Duodenal mucosa (tissue), 2 donors: ENCODE measurements at regions not wholly inside any gene's neighbourhood (a gene's known extent, or its start where the extent isn't known, plus 50 kb on each side); places are given as distances from the start of the nearest gene placed in this dataset.

ENCODE experiments used
- H3K27ac ChIP-seq: one replicate; pipeline ENCODE4 v1.7.0; 2013; ENCODE audit warnings: low read depth, low read length
- H3K27me3 ChIP-seq, 2 donors: one replicate each; pipeline ENCODE4 v1.7.0; 2013; ENCODE audit warnings: low read length in 2 of 2, control low read depth in 1 of 2; ENCODE audit not compliant: insufficient read depth in 2 of 2, control insufficient read depth in 1 of 2
- H3K36me3 ChIP-seq, 2 donors: one replicate each; pipeline ENCODE4 v1.7.0; 2013; ENCODE audit warnings: low read length in 2 of 2, control low read depth in 1 of 2; ENCODE audit not compliant: insufficient read depth in 2 of 2, control insufficient read depth in 1 of 2
- H3K4me1 ChIP-seq, 2 donors: one replicate each; pipeline ENCODE4 v1.7.0; 2013; ENCODE audit warnings: low read length in 2 of 2, control low read depth in 1 of 2; ENCODE audit not compliant: insufficient read depth in 2 of 2, control insufficient read depth in 1 of 2
- H3K4me3 ChIP-seq, 2 donors: one replicate each; pipeline ENCODE4 v1.7.0; 2013; ENCODE audit warnings: low read length in 2 of 2, low read depth in 1 of 2
- H3K9ac ChIP-seq, 2 donors: one replicate each; pipeline ENCODE4 v1.7.0; 2013; ENCODE audit warnings: low read length in 2 of 2, low read depth in 1 of 2
- H3K9me3 ChIP-seq, 2 donors: one replicate each; pipeline ENCODE4 v1.7.0; 2013; ENCODE audit warnings: low read length in 2 of 2, control low read depth in 1 of 2; ENCODE audit not compliant: control insufficient read depth in 1 of 2

- Histone ChIP-seq H3K36me3 (no peaks in the 10 kb centered on the region), H3K27ac (no peak overlapping the region), H3K9me3 (no peaks in the 10 kb centered on the region), H3K4me1 (no peaks in the 10 kb centered on the region), H3K9ac (no peak overlapping the region), H3K4me3 (no peak overlapping the region), H3K27me3 (no peaks in the 10 kb centered on the region)
These were observed 87.1 kb upstream of the KCNA1 start for GRCh38 chr12:4822572-4822971.

GRCh38 chr12:4824380-4824779 is 85.3 kb upstream of the KCNA1 start:
- Histone ChIP-seq H3K4me1 (no peaks in the 10 kb centered on the region), H3K9me3 (no peaks in the 10 kb centered on the region), H3K4me3 (no peak overlapping the region), H3K36me3 (no peaks in the 10 kb centered on the region), H3K27me3 (peaks cover 0 to 9% of the 10 kb centered on the region in 2 donors), H3K27ac (no peak overlapping the region), H3K9ac (no peak overlapping the region)

GRCh38 chr12:4825011-4825858 is 84.5 kb upstream of the KCNA1 start:
- Histone ChIP-seq H3K36me3 (no peaks in the 10 kb centered on the region), H3K27me3 (peaks cover 6 to 9% of the 10 kb centered on the region in 2 donors), H3K27ac (no peak overlapping the region), H3K9ac (no peak overlapping the region), H3K4me1 (peaks cover 0 to 6% of the 10 kb centered on the region in 2 donors), H3K9me3 (no peaks in the 10 kb centered on the region), H3K4me3 (no peak overlapping the region)

GRCh38 chr12:4826909-4827308 is 82.8 kb upstream of the KCNA1 start:
- Histone ChIP-seq H3K9ac (no peak overlapping the region), H3K36me3 (no peaks in the 10 kb centered on the region), H3K27ac (no peak overlapping the region), H3K4me1 (peaks cover 0 to 6% of the 10 kb centered on the region in 2 donors), H3K9me3 (no peaks in the 10 kb centered on the region), H3K27me3 (peaks cover 9% of the 10 kb centered on the region in 2 donors), H3K4me3 (no peak overlapping the region)

GRCh38 chr12:4828176-4828575 is 81.5 kb upstream of the KCNA1 start:
- no peak overlapping the region for H3K27ac ChIP-seq
- no peak overlapping the region for H3K4me3 ChIP-seq
- peaks cover 9% of the 10 kb centered on the region in 2 donors for H3K27me3 ChIP-seq
- no peaks in the 10 kb centered on the region for H3K9me3 ChIP-seq
- H3K36me3 ChIP-seq: no peaks in the 10 kb centered on the region
- H3K4me1 ChIP-seq: peaks cover 0 to 6% of the 10 kb centered on the region in 2 donors
- H3K9ac ChIP-seq: no peak overlapping the region

GRCh38 chr12:4829161-4829792 is 80.4 kb upstream of the KCNA1 start:
- H3K9me3 ChIP-seq: peaks cover 0 to 3% of the 10 kb centered on the region in 2 donors

GRCh38 chr12:4829793-4830162 is 79.9 kb upstream of the KCNA1 start:
- peaks cover 9% of the 10 kb centered on the region in 2 donors for H3K27me3 ChIP-seq
- H3K9me3 ChIP-seq: peaks cover 0 to 3% of the 10 kb centered on the region in 2 donors
- H3K4me1 ChIP-seq: peaks cover 0 to 6% of the 10 kb centered on the region in 2 donors

More at GRCh38 chr12:4829161-4829792, 80.4 kb upstream of the KCNA1 start:
- Histone ChIP-seq H3K4me1 (peaks cover 0 to 6% of the 10 kb centered on the region in 2 donors), H3K27ac (no peak overlapping the region), H3K9ac (no peak overlapping the region), H3K4me3 (no peak overlapping the region), H3K36me3 (no peaks in the 10 kb centered on the region), H3K27me3 (peaks cover 9% of the 10 kb centered on the region in 2 donors)

GRCh38 chr12:4830556-4831210 is 79.0 kb upstream of the KCNA1 start:
- Histone ChIP-seq H3K4me3 (no peak overlapping the region), H3K27me3 (peaks cover 9% of the 10 kb centered on the region in 2 donors), H3K9ac (no peak overlapping the region), H3K27ac (no peak overlapping the region), H3K36me3 (no peaks in the 10 kb centered on the region), H3K4me1 (peaks cover 0 to 6% of the 10 kb centered on the region in 2 donors), H3K9me3 (peaks cover 0 to 3% of the 10 kb centered on the region in 2 donors)

More at GRCh38 chr12:4829793-4830162, 79.9 kb upstream of the KCNA1 start:
- Histone ChIP-seq H3K4me3 (no peak overlapping the region), H3K9ac (no peak overlapping the region), H3K36me3 (no peaks in the 10 kb centered on the region), H3K27ac (no peak overlapping the region)

- Histone ChIP-seq H3K9ac (no peak overlapping the region), H3K27ac (no peak overlapping the region), H3K36me3 (no peaks in the 10 kb centered on the region), H3K4me1 (peaks cover 0 to 6% of the 10 kb centered on the region in 2 donors), H3K27me3 (peaks cover 9% of the 10 kb centered on the region in 2 donors), H3K4me3 (no peak overlapping the region), H3K9me3 (peaks cover 0 to 3% of the 10 kb centered on the region in 2 donors)
These were observed 76.7 kb upstream of the KCNA1 start for GRCh38 chr12:4833053-4833452.

GRCh38 chr12:4833524-4833923 is 76.2 kb upstream of the KCNA1 start:
- Histone ChIP-seq H3K4me3 (no peak overlapping the region), H3K9ac (no peak overlapping the region), H3K27me3 (peaks cover 5 to 9% of the 10 kb centered on the region in 2 donors), H3K36me3 (no peaks in the 10 kb centered on the region), H3K4me1 (peaks cover 0 to 6% of the 10 kb centered on the region in 2 donors), H3K9me3 (peaks cover 0 to 3% of the 10 kb centered on the region in 2 donors), H3K27ac (no peak overlapping the region)
